Motor neuron (in vitro differentiated cells): ENCODE measurements at regions not wholly inside any gene's neighbourhood (a gene's known extent, or its start where the extent isn't known, plus 50 kb on each side); places are given as distances from the start of the nearest gene placed in this dataset.

Experiments
- ATAC-seq, 8 experiments: fragments of 200-7000 bp; cut with Tn5 transposase; replicated peaks in 6 of 8; 2 replicates each; pipeline ENCODE4 v1.8.0; 2021; ENCODE audit warnings: mild to moderate bottlenecking in 8 of 8, moderate library complexity in 8 of 8
- H3K27ac ChIP-seq, 2 donors: fragments of 250-450 bp; sonication (Bioruptor Pico); 2 replicates each; pipeline ENCODE4 v1.9.0; 2021; ENCODE audit warnings: antibody characterized with exemption in 2 of 2, mild to moderate bottlenecking in 2 of 2, moderate library complexity in 1 of 2
- H3K4me1 ChIP-seq, 2 donors: fragments of 250-450 bp; sonication (Bioruptor Pico); replicated peaks in 1 of 2; 2 replicates each; pipeline ENCODE4 v1.6.1; 2021; ENCODE audit warnings: antibody characterized with exemption in 2 of 2, mild to moderate bottlenecking in 2 of 2, moderate library complexity in 1 of 2
- H3K4me3 ChIP-seq, 5 donors: fragments of 250-450 bp; sonication (Bioruptor Pico); 2 replicates each; pipeline ENCODE4 v1.9.0; 2021; ENCODE audit warnings: antibody characterized with exemption in 5 of 5, mild to moderate bottlenecking in 5 of 5, moderate library complexity in 4 of 5
- whole genome bisulfite sequencing, 10 experiments: fragments of 450-650 bp; shearing (Covaris generic); methylation state at CpG; one replicate each; pipeline ENCODE4 v1.0.0; 2022; 5-methylcytosine and 5-hydroxymethylcytosine counted together
- in situ Hi-C, 9 experiments: fragments of 400-800 bp; cut with MboI; loops; one replicate each; pipeline ENCODE4 v1.15.0; 2021; ENCODE audit warnings: low sequenced_read_pairs in 9 of 9, low pct_unique_long_range_greater_than_20kb in 2 of 9; ENCODE audit not compliant: unreplicated experiment in 9 of 9

GRCh38 chr13:59182241-59182640 is 981.5 kb downstream of the DIAPH3 start:
- WGBS, 10 experiments = 0 to 100% (median 79%) methylated on average over 1 to 4 of the region's 4 CpGs
- in situ Hi-C loops = no loop called here
- ATAC-seq = no peak
- Histone ChIP-seq H3K4me3 (no peak overlapping the region), H3K27ac (no peak overlapping the region), H3K4me1 (no peaks in the 10 kb centered on the region)

GRCh38 chr13:59197397-59197796 is 966.3 kb downstream of the DIAPH3 start:
- WGBS, 10 experiments = 0 to 80% (median 20%) methylated on average over 1 of the region's 1 CpG; no CpG with 5 or more reads in 3 of the 10 experiments
- in situ Hi-C loops = no loop called here
- ATAC-seq = peak in 5 of 8 experiments; percentile 15 to 98 (median 73)
- Histone ChIP-seq H3K4me1 (peaks cover 2% of the 10 kb centered on the region in 2 donors), H3K27ac (no peak overlapping the region), H3K4me3 (no peak overlapping the region)

GRCh38 chr13:59201841-59202240 is 961.9 kb downstream of the DIAPH3 start:
- in situ Hi-C loops = no loop called here
- no peak for ATAC-seq
- Histone ChIP-seq H3K27ac (no peak overlapping the region), H3K4me1 (peaks cover 2% of the 10 kb centered on the region in 2 donors), H3K4me3 (no peak overlapping the region)
- WGBS, 10 experiments = 0 to 100% (median 100%) methylated on average over 1 to 2 of the region's 2 CpGs; no CpG with 5 or more reads in 5 of the 10 experiments

- in situ Hi-C loops = no loop called here
- 18 to 100% (median 75%) methylated on average over 3 to 6 of the region's 6 CpGs for WGBS, 10 experiments
- Histone ChIP-seq H3K4me3 (no peak overlapping the region), H3K27ac (no peak overlapping the region), H3K4me1 (no peaks in the 10 kb centered on the region)
- ATAC-seq = no peak
Measured at GRCh38 chr13:59203855-59204254, 959.9 kb downstream of the DIAPH3 start.

- ATAC-seq = no peak
- 0 to 100% (median 90%) methylated on average over 2 to 5 of the region's 5 CpGs for WGBS, 10 experiments
- Histone ChIP-seq H3K4me1 (peaks cover under 1 to 2% of the 10 kb centered on the region in 2 donors), H3K27ac (no peak overlapping the region), H3K4me3 (no peak overlapping the region)
- in situ Hi-C loops = no loop called here
Measured at GRCh38 chr13:59205501-59205900, 958.2 kb downstream of the DIAPH3 start.

- no peak overlapping the region for H3K27ac ChIP-seq
- no peak for ATAC-seq
- no peak overlapping the region for H3K4me3 ChIP-seq
- H3K4me1 ChIP-seq = peaks cover 4 to 8% of the 10 kb centered on the region in 2 donors
- in situ Hi-C loops = no loop called here
- 8 to 100% (median 91%) methylated on average over 1 to 6 of the region's 6 CpGs for WGBS, 10 experiments
Measured at GRCh38 chr13:59208405-59209195, 955.1 kb downstream of the DIAPH3 start.

GRCh38 chr13:59210543-59210942 is 953.2 kb downstream of the DIAPH3 start:
- Histone ChIP-seq H3K4me1 (peaks cover 4 to 8% of the 10 kb centered on the region in 2 donors), H3K27ac (no peak overlapping the region), H3K4me3 (no peak overlapping the region)
- in situ Hi-C loops = no loop called here
- WGBS, 10 experiments = 0 to 100% (median 58%) methylated on average over 1 of the region's 1 CpG; no CpG with 5 or more reads in 4 of the 10 experiments
- peak in 5 of 8 experiments; percentile 45 to 77 (median 51) for ATAC-seq

GRCh38 chr13:59211606-59212005 is 952.1 kb downstream of the DIAPH3 start:
- 0 to 100% (median 60%) methylated on average over 1 to 2 of the region's 3 CpGs; no CpG with 5 or more reads in 1 of the 10 experiments for WGBS, 10 experiments

GRCh38 chr13:59229401-59229800 is 934.3 kb downstream of the DIAPH3 start:
- no peak for ATAC-seq
- in situ Hi-C loops = no loop called here
- no peaks in the 10 kb centered on the region for H3K4me1 ChIP-seq
- no peak overlapping the region for H3K27ac ChIP-seq
- H3K4me3 ChIP-seq = no peak overlapping the region
- 0 to 100% (median 53%) methylated on average over 1 to 3 of the region's 3 CpGs; no CpG with 5 or more reads in 2 of the 10 experiments for WGBS, 10 experiments

More at GRCh38 chr13:59211606-59212005, 952.1 kb downstream of the DIAPH3 start:
- Histone ChIP-seq H3K27ac (no peak overlapping the region), H3K4me3 (no peak overlapping the region), H3K4me1 (peaks cover 4 to 8% of the 10 kb centered on the region in 2 donors)
- no peak for ATAC-seq
- in situ Hi-C loops = no loop called here

- no peak overlapping the region for H3K4me3 ChIP-seq
- no peak for ATAC-seq
- H3K27ac ChIP-seq = no peak overlapping the region
- H3K4me1 ChIP-seq = no peaks in the 10 kb centered on the region
- in situ Hi-C loops = no loop called here
- 0 to 97% (median 38%) methylated on average over 2 to 4 of the region's 4 CpGs; no CpG with 5 or more reads in 2 of the 10 experiments for WGBS, 10 experiments
Measured at GRCh38 chr13:59229861-59230260, 933.9 kb downstream of the DIAPH3 start.

GRCh38 chr13:59230484-59231264 is 933.1 kb downstream of the DIAPH3 start:
- 0 to 100% (median 67%) methylated on average over 1 to 2 of the region's 2 CpGs; no CpG with 5 or more reads in 1 of the 10 experiments for WGBS, 10 experiments
- H3K27ac ChIP-seq = no peak overlapping the region
- ATAC-seq = no peak

GRCh38 chr13:59236309-59236919 is 927.3 kb downstream of the DIAPH3 start:
- Histone ChIP-seq H3K4me3 (no peak overlapping the region), H3K4me1 (peaks cover 0 to 18% of the 10 kb centered on the region in 2 donors), H3K27ac (no peak overlapping the region)
- ATAC-seq = peak in 5 of 8 experiments; percentile 93 to 99 (median 98)
- in situ Hi-C loops = no loop called here
- 0 to 87% (median 71%) methylated on average over 1 to 5 of the region's 5 CpGs; no CpG with 5 or more reads in 1 of the 10 experiments for WGBS, 10 experiments

More at GRCh38 chr13:59230484-59231264, 933.1 kb downstream of the DIAPH3 start:
- in situ Hi-C loops = no loop called here
- Histone ChIP-seq H3K4me1 (peaks cover 0 to 3% of the 10 kb centered on the region in 2 donors), H3K4me3 (no peak overlapping the region)

GRCh38 chr13:59236944-59237343 is 926.8 kb downstream of the DIAPH3 start:
- 0 to 100% (median 67%) methylated on average over 1 of the region's 1 CpG; no CpG with 5 or more reads in 1 of the 10 experiments for WGBS, 10 experiments
- Histone ChIP-seq H3K27ac (no peak overlapping the region), H3K4me3 (no peak overlapping the region), H3K4me1 (peaks cover 0 to 18% of the 10 kb centered on the region in 2 donors)
- ATAC-seq = no peak
- in situ Hi-C loops = no loop called here
